ENCODE measurements at regions not wholly inside any gene's neighbourhood (a gene's known extent, or its start where the extent isn't known, plus 50 kb on each side); places are given as distances from the start of the nearest gene placed in this dataset.

DNA sequence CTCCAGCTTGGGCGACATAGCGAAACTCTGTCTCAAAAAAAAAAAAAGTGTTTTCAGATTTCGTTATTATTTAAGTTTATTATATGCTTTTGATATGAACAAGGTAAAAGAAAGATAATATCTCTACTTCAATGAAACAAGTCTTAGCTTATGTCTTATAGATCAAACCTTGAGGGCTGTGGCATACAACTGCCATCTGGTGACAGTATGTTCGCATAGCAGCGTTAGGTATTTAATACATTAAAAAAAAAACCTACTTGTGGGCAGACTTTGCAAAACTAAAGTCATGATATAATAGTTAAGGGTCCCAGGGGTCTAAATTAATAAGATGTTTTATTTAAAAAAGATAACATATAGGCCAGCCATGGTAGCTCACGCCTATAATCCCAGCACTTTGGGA lies 161.2 kb upstream of the AMOT start:
- Histone ChIP-seq H3K4me3 (ENCODE audit: low read depth, low read length) (no peak overlapping the region), H3K9me3 (ENCODE audit: control insufficient read depth, insufficient read depth, low read length) (no peaks in the 10 kb centered on the region), H3K4me1 (ENCODE audit: control insufficient read depth, insufficient read depth, low read length) (no peaks in the 10 kb centered on the region), H3K36me3 (ENCODE audit: control insufficient read depth, insufficient read depth, low read length) (no peaks in the 10 kb centered on the region), H3K9ac (ENCODE audit: low read depth, low read length) (no peak overlapping the region), H3K27me3 (ENCODE audit: control insufficient read depth, insufficient read depth, low read length) (no peaks in the 10 kb centered on the region)

DNA sequence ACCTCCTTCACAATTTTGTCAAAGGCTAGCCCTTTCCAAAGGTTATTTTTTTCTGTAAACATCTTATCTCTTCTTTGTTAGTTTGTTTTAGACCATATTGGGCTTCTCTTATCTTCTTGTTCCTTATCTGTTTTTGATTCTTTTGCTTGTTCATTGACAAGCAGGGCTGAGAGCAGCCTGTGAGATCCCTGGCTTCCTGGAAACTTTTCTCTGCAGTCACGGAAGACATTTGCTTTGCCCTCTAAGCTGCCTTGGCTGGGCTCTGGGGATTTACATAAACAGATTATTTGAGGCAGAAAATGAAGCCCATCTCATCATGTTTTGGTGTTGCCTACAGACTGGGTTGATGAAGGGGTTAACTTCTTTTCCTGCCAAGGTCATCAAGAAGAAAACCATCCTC lies 157.4 kb upstream of the AMOT start:
- no peaks in the 10 kb centered on the region for H3K9me3 ChIP-seq (ENCODE audit: control insufficient read depth, insufficient read depth, low read length)
- no peaks in the 10 kb centered on the region for H3K36me3 ChIP-seq (ENCODE audit: control insufficient read depth, insufficient read depth, low read length)
- no peak overlapping the region for H3K4me3 ChIP-seq (ENCODE audit: low read depth, low read length)
- no peak overlapping the region for H3K9ac ChIP-seq (ENCODE audit: low read depth, low read length)
- H3K27me3 ChIP-seq (ENCODE audit: control insufficient read depth, insufficient read depth, low read length), result no peaks in the 10 kb centered on the region
- H3K4me1 ChIP-seq (ENCODE audit: control insufficient read depth, insufficient read depth, low read length), result no peaks in the 10 kb centered on the region

- no peaks in the 10 kb centered on the region for H3K36me3 ChIP-seq (ENCODE audit: control insufficient read depth, insufficient read depth, low read length)
Measured at GRCh38 chrX:112991801-112992200, 151.2 kb upstream of the AMOT start.

GRCh38 chrX:112979879-112980278 lies 139.2 kb upstream of the AMOT start:
- no peaks in the 10 kb centered on the region for H3K36me3 ChIP-seq (ENCODE audit: control insufficient read depth, insufficient read depth, low read length)
- H3K9ac ChIP-seq (ENCODE audit: low read depth, low read length), result no peak overlapping the region
- H3K4me3 ChIP-seq (ENCODE audit: low read depth, low read length), result no peak overlapping the region
- H3K9me3 ChIP-seq (ENCODE audit: control insufficient read depth, insufficient read depth, low read length), result no peaks in the 10 kb centered on the region
- no peaks in the 10 kb centered on the region for H3K27me3 ChIP-seq (ENCODE audit: control insufficient read depth, insufficient read depth, low read length)
- H3K4me1 ChIP-seq (ENCODE audit: control insufficient read depth, insufficient read depth, low read length), result no peaks in the 10 kb centered on the region

More at GRCh38 chrX:112991801-112992200, 151.2 kb upstream of the AMOT start:
- Histone ChIP-seq H3K9me3 (ENCODE audit: control insufficient read depth, insufficient read depth, low read length) (no peaks in the 10 kb centered on the region), H3K9ac (ENCODE audit: low read depth, low read length) (no peak overlapping the region), H3K27me3 (ENCODE audit: control insufficient read depth, insufficient read depth, low read length) (no peaks in the 10 kb centered on the region), H3K4me1 (ENCODE audit: control insufficient read depth, insufficient read depth, low read length) (no peaks in the 10 kb centered on the region), H3K4me3 (ENCODE audit: low read depth, low read length) (no peak overlapping the region)

DNA sequence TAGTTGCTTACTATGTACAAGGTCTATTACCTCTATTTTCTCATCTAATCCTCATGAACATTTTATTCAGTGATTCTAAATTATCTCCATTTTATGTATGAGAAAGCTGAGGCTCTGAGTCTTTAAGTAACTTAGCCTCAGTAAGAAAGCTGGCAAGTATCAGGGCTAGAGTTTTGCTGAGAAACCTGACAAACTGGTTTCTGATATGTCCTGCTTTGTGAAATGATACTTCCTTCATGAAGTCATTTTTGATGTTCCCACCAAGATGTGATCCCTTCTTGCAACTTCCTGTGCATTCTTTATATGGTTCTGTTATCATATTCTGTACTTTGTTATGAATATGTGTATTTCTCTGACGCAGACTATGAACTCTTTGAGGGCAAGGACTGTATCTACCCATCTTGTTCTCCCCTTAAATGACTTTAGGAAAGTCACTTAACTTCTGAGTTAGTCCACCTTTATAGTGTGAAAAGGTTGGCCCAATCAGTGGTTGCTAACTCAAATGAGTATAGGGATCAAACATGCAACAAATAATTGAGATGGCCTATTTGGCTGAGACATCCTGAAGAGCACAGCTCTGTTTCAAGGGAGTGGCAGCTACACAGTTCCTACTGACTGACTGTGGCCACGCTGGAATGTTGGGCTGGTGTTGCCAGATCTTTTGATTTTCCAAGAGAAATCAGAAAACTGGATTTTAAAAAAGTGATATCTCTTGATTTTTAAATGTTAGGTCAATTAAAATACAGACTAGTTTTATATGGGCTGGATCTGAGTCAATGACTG lies 127.9 kb upstream of the AMOT start:
- no peaks in the 10 kb centered on the region for H3K4me1 ChIP-seq (ENCODE audit: control insufficient read depth, insufficient read depth, low read length)
- H3K36me3 ChIP-seq (ENCODE audit: control insufficient read depth, insufficient read depth, low read length), result no peaks in the 10 kb centered on the region
- no peaks in the 10 kb centered on the region for H3K9me3 ChIP-seq (ENCODE audit: control insufficient read depth, insufficient read depth, low read length)
- no peak overlapping the region for H3K9ac ChIP-seq (ENCODE audit: low read depth, low read length)
- no peaks in the 10 kb centered on the region for H3K27me3 ChIP-seq (ENCODE audit: control insufficient read depth, insufficient read depth, low read length)
- H3K4me3 ChIP-seq (ENCODE audit: low read depth, low read length), result no peak overlapping the region

DNA sequence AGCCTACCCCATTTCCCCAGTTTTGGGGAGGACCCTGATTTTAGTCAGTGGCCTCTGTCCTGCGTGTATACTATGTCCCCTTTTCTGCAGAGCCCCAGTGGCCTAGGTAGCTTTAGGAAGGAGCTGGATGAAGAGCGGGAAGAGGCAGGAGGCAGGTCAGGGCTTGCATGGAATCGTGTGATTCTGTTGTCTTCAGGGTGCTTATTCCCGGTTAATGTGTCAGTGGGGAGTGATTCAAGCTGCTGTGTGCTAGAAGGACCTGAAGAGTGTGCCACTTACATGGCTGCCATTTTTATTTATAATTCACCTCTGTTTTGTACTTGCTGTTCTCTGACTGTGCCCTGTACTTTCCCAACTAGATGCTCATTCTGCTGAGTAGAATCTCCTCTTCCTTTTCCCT lies 127.3 kb upstream of the AMOT start:
- Histone ChIP-seq H3K9ac (ENCODE audit: low read depth, low read length) (no peak overlapping the region), H3K9me3 (ENCODE audit: control insufficient read depth, insufficient read depth, low read length) (no peaks in the 10 kb centered on the region), H3K36me3 (ENCODE audit: control insufficient read depth, insufficient read depth, low read length) (no peaks in the 10 kb centered on the region), H3K4me1 (ENCODE audit: control insufficient read depth, insufficient read depth, low read length) (no peaks in the 10 kb centered on the region), H3K27me3 (ENCODE audit: control insufficient read depth, insufficient read depth, low read length) (no peaks in the 10 kb centered on the region), H3K4me3 (ENCODE audit: low read depth, low read length) (no peak overlapping the region)

GRCh38 chrX:112967341-112967740 lies 126.7 kb upstream of the AMOT start:
- Histone ChIP-seq H3K9me3 (ENCODE audit: control insufficient read depth, insufficient read depth, low read length) (no peaks in the 10 kb centered on the region), H3K36me3 (ENCODE audit: control insufficient read depth, insufficient read depth, low read length) (no peaks in the 10 kb centered on the region), H3K4me3 (ENCODE audit: low read depth, low read length) (no peak overlapping the region), H3K27me3 (ENCODE audit: control insufficient read depth, insufficient read depth, low read length) (no peaks in the 10 kb centered on the region), H3K4me1 (ENCODE audit: control insufficient read depth, insufficient read depth, low read length) (no peaks in the 10 kb centered on the region), H3K9ac (ENCODE audit: low read depth, low read length) (no peak overlapping the region)

- no peak overlapping the region for H3K4me3 ChIP-seq (ENCODE audit: low read depth, low read length)
- H3K9me3 ChIP-seq (ENCODE audit: control insufficient read depth, insufficient read depth, low read length), result no peaks in the 10 kb centered on the region
- no peaks in the 10 kb centered on the region for H3K36me3 ChIP-seq (ENCODE audit: control insufficient read depth, insufficient read depth, low read length)
- no peaks in the 10 kb centered on the region for H3K4me1 ChIP-seq (ENCODE audit: control insufficient read depth, insufficient read depth, low read length)
- H3K9ac ChIP-seq (ENCODE audit: low read depth, low read length), result no peak overlapping the region
- no peaks in the 10 kb centered on the region for H3K27me3 ChIP-seq (ENCODE audit: control insufficient read depth, insufficient read depth, low read length)
Measured at GRCh38 chrX:112961981-112962380, 121.3 kb upstream of the AMOT start.

DNA sequence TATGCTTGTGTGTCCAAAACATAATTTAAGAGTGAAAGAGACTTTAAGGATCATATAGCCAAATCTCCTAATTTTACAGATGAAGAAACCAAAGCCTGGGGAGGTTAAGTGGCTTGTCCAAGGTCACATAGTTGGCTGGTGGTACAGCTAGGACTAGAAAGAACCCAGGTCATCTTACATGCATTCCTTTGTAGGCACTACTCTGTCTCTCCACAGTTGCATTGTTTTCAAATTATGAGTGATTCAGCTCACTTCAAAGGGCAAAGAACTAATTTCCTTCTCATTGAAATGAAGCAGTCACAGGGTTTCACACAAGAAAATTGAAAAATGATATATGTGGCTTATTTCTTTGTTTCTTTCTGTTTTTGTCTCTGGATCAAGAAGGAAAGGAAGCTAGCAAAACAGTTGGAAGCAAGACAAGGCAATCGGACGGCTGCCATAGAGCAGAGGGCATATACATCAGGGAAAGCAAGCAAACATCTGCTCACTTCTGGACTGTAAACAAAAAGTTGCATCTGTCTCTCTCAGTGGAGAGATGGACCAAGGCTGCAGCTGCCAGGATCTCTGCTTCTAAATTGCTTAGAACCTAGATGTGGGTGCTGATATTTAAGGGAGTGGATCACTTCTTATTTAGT lies 107.5 kb upstream of the AMOT start:
- no peaks in the 10 kb centered on the region for H3K9me3 ChIP-seq (ENCODE audit: control insufficient read depth, insufficient read depth, low read length)
- H3K4me1 ChIP-seq (ENCODE audit: control insufficient read depth, insufficient read depth, low read length), result no peaks in the 10 kb centered on the region
- H3K36me3 ChIP-seq (ENCODE audit: control insufficient read depth, insufficient read depth, low read length), result no peaks in the 10 kb centered on the region
- H3K4me3 ChIP-seq (ENCODE audit: low read depth, low read length), result no peak overlapping the region
- H3K27me3 ChIP-seq (ENCODE audit: control insufficient read depth, insufficient read depth, low read length), result no peaks in the 10 kb centered on the region
- H3K9ac ChIP-seq (ENCODE audit: low read depth, low read length), result no peak overlapping the region

GRCh38 chrX:112946227-112946626 lies 105.6 kb upstream of the AMOT start:
- no peaks in the 10 kb centered on the region for H3K36me3 ChIP-seq (ENCODE audit: control insufficient read depth, insufficient read depth, low read length)
- H3K27me3 ChIP-seq (ENCODE audit: control insufficient read depth, insufficient read depth, low read length), result no peaks in the 10 kb centered on the region
- no peak overlapping the region for H3K4me3 ChIP-seq (ENCODE audit: low read depth, low read length)

GRCh38 chrX:112945826-112946225 lies 105.2 kb upstream of the AMOT start:
- H3K4me3 ChIP-seq (ENCODE audit: low read depth, low read length), result no peak overlapping the region
- no peak overlapping the region for H3K9ac ChIP-seq (ENCODE audit: low read depth, low read length)
- H3K27me3 ChIP-seq (ENCODE audit: control insufficient read depth, insufficient read depth, low read length), result no peaks in the 10 kb centered on the region
- H3K36me3 ChIP-seq (ENCODE audit: control insufficient read depth, insufficient read depth, low read length), result no peaks in the 10 kb centered on the region
- no peaks in the 10 kb centered on the region for H3K9me3 ChIP-seq (ENCODE audit: control insufficient read depth, insufficient read depth, low read length)
- H3K4me1 ChIP-seq (ENCODE audit: control insufficient read depth, insufficient read depth, low read length), result no peaks in the 10 kb centered on the region

More at GRCh38 chrX:112946227-112946626, 105.6 kb upstream of the AMOT start:
- Histone ChIP-seq H3K4me1 (ENCODE audit: control insufficient read depth, insufficient read depth, low read length) (no peaks in the 10 kb centered on the region), H3K9ac (ENCODE audit: low read depth, low read length) (no peak overlapping the region), H3K9me3 (ENCODE audit: control insufficient read depth, insufficient read depth, low read length) (no peaks in the 10 kb centered on the region)

- H3K9me3 ChIP-seq (ENCODE audit: control insufficient read depth, insufficient read depth, low read length), result no peaks in the 10 kb centered on the region
- no peaks in the 10 kb centered on the region for H3K36me3 ChIP-seq (ENCODE audit: control insufficient read depth, insufficient read depth, low read length)
- no peaks in the 10 kb centered on the region for H3K27me3 ChIP-seq (ENCODE audit: control insufficient read depth, insufficient read depth, low read length)
- H3K4me3 ChIP-seq (ENCODE audit: low read depth, low read length), result no peak overlapping the region
- no peak overlapping the region for H3K9ac ChIP-seq (ENCODE audit: low read depth, low read length)
- H3K4me1 ChIP-seq (ENCODE audit: control insufficient read depth, insufficient read depth, low read length), result no peaks in the 10 kb centered on the region
Measured at GRCh38 chrX:112941209-112941837, 100.7 kb upstream of the AMOT start.

Data from iPS-15b (cell line).